B cell (primary cell): ENCODE measurements at regions not wholly inside any gene's neighbourhood (a gene's known extent, or its start where the extent isn't known, plus 50 kb on each side); places are given as distances from the start of the nearest gene placed in this dataset.

ENCODE experiments used
- EZH2 ChIP-seq: IDR thresholded peaks from 2 replicates; pipeline ENCODE4 v1.6.1; 2012; ENCODE audit warnings: borderline replicate concordance, low read depth, mild to moderate bottlenecking, moderate library complexity, low read length; ENCODE audit not compliant: insufficient read depth, poor library complexity, severe bottlenecking
- TF ChIP-seq, protein P1 (sequence below): fragments of 200-600 bp; IDR thresholded peaks from one replicate; pipeline ENCODE4 v1.8.0; 2022; ENCODE audit warnings: antibody characterized with exemption, mild to moderate bottlenecking

DNA sequence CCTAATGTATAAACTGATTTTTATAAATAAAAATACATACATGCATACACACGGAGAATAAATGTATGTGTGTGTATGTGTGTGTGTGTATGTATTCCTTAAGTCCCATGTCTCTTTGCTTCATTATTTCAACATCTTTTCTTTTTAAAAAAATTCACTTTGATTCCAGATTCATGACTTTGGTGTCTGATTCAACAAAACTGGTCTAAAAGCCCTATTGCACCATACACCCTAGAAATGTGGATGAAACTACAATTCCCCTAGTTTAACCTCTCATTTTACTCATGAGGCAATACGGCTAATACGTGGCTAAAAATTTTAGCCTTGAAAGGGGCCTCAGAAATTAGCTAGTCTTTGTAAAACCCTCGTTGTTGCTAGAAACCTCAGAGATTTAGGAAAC is 228.1 kb downstream of the ADAMTS9 start:
- no peak for TF ChIP-seq EZH2
- TF ChIP-seq, protein P1, sequence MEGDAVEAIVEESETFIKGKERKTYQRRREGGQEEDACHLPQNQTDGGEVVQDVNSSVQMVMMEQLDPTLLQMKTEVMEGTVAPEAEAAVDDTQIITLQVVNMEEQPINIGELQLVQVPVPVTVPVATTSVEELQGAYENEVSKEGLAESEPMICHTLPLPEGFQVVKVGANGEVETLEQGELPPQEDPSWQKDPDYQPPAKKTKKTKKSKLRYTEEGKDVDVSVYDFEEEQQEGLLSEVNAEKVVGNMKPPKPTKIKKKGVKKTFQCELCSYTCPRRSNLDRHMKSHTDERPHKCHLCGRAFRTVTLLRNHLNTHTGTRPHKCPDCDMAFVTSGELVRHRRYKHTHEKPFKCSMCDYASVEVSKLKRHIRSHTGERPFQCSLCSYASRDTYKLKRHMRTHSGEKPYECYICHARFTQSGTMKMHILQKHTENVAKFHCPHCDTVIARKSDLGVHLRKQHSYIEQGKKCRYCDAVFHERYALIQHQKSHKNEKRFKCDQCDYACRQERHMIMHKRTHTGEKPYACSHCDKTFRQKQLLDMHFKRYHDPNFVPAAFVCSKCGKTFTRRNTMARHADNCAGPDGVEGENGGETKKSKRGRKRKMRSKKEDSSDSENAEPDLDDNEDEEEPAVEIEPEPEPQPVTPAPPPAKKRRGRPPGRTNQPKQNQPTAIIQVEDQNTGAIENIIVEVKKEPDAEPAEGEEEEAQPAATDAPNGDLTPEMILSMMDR, result no peak
